Activated CD8-positive, alpha-beta memory T cell treated with anti-CD3 and anti-CD28 coated beads, Interleukin-2, amount 10 ng/mL, durations not matched to agents 7 days and 5 days (primary cell): ENCODE measurements at regions not wholly inside any gene's neighbourhood (a gene's known extent, or its start where the extent isn't known, plus 50 kb on each side); places are given as distances from the start of the nearest gene placed in this dataset.

Source experiments
- ATAC-seq: fragments of 150-1000 bp; cut with Tn5 transposase; one replicate; pipeline ENCODE4 v1.10.0; 2021; ENCODE audit warnings: moderate library complexity
- CTCF ChIA-PET: fragments of 350-600 bp; sonication (Branson Sonifier 250); formaldehyde crosslinking; loops from one replicate; lab custom pipeline; 2021; ENCODE audit warnings: antibody characterized with exemption; lab: Charles Lee
- DNase-seq: peaks from one replicate; pipeline ENCODE4 v3.0.0-alpha.2; 2020
- H3K27ac Mint-ChIP-seq: one replicate; pipeline ENCODE4 v1.8.0; 2021; ENCODE audit warnings: mild to moderate bottlenecking, mixed read lengths
- H3K27me3 Mint-ChIP-seq: one replicate; pipeline ENCODE4 v1.8.0; 2021; ENCODE audit warnings: mixed read lengths
- H3K36me3 Mint-ChIP-seq: one replicate; pipeline ENCODE4 v1.8.0; 2021; ENCODE audit warnings: mild to moderate bottlenecking, mixed read lengths
- H3K4me1 Mint-ChIP-seq: one replicate; pipeline ENCODE4 v1.8.0; 2021; ENCODE audit warnings: mixed read lengths
- H3K4me3 Mint-ChIP-seq: one replicate; pipeline ENCODE4 v1.8.0; 2021; ENCODE audit warnings: mild to moderate bottlenecking, moderate library complexity, mixed read lengths
- H3K9me3 Mint-ChIP-seq: one replicate; pipeline ENCODE4 v1.8.0; 2022; ENCODE audit warnings: low read depth, mixed read lengths

GRCh38 chr11:44507491-44507890 is 58.0 kb upstream of the CD82 start:
- H3K4me1 Mint-ChIP-seq = no peaks in the 10 kb centered on the region
- H3K9me3 Mint-ChIP-seq = no peaks in the 10 kb centered on the region
- DNase-seq (no peak), ATAC-seq (no peak)
- no peaks in the 10 kb centered on the region for H3K27me3 Mint-ChIP-seq
- H3K36me3 Mint-ChIP-seq = no peaks in the 10 kb centered on the region
- H3K27ac Mint-ChIP-seq = no peak overlapping the region
- no peak overlapping the region for H3K4me3 Mint-ChIP-seq
- CTCF ChIA-PET = no interaction called here

- CTCF ChIA-PET = no interaction called here
- ATAC-seq (no peak), DNase-seq (no peak)
- H3K36me3 Mint-ChIP-seq = no peaks in the 10 kb centered on the region
- no peak overlapping the region for H3K4me3 Mint-ChIP-seq
- peaks cover 4% of the 10 kb centered on the region for H3K27me3 Mint-ChIP-seq
- H3K9me3 Mint-ChIP-seq = no peaks in the 10 kb centered on the region
- H3K27ac Mint-ChIP-seq = no peak overlapping the region
- no peaks in the 10 kb centered on the region for H3K4me1 Mint-ChIP-seq
Measured at GRCh38 chr11:44507896-44508445, 57.5 kb upstream of the CD82 start.

DNA sequence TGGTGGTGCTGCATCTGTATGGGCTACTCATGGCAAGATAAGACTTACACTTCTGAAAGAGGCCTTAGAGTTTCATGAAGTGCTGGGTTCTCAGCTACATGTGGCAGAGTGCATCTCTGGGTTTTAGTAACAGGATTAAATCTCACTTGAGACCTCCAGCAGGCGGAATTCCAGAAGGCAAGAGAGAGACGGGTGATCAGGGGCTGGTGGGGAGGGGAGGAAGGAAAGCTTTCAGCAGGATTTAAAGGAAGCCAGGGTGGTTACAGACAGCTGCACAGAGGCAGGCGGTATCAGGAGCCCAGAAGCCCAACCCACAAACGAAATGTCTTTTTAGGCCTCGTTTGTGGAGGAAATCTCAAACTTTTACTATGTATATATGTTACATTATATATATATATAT is 56.2 kb upstream of the CD82 start:
- H3K4me1 Mint-ChIP-seq = no peaks in the 10 kb centered on the region

DNA sequence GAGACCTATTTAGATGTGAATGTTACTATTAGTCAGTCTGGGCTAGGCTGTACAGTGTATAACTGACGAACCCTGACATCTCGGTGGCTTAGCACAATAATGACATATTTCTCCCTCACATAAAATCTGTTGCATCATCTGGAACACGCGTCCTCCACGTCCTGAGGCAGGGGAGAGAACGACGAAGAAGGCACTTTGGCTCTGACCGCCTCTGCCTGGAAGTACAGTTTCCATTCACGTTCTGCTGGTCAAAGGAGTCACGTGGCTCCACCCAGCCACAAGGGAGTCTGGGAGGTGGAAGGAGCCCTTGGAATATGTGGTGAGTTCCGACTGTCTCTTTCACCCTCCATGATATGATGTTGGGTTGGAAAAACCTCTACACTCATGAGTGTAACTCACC is 55.1 kb upstream of the CD82 start:
- CTCF ChIA-PET = no interaction called here

More for the DNA sequence above, 56.2 kb upstream of the CD82 start:
- DNase-seq (no peak), ATAC-seq (no peak)
- CTCF ChIA-PET = no interaction called here
- peaks cover 6% of the 10 kb centered on the region for H3K27me3 Mint-ChIP-seq
- no peak overlapping the region for H3K27ac Mint-ChIP-seq
- H3K4me3 Mint-ChIP-seq = no peak overlapping the region
- no peaks in the 10 kb centered on the region for H3K9me3 Mint-ChIP-seq
- H3K36me3 Mint-ChIP-seq = no peaks in the 10 kb centered on the region

DNA sequence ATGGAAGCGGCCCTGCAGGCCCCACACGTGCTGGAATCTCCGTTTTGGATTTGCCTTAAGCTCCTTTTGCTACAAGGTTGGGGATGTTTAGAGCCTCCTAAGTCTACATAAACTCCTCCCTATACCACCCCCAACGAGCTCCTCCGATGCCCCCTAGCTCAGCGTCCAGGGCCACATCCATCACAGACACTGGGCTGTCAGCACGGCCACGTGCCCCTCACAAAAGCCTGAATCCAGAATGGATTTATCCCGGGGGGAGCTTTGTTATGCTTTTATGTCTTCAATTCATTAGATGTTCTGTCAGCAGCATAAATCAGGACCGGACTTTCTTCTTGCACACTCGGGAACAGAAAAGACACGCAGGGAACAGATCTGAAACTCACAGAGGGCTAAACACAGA is 52.6 kb upstream of the CD82 start:
- Mint-ChIP-seq H3K4me3 (no peak overlapping the region), H3K27me3 (peaks cover 17% of the 10 kb centered on the region), H3K4me1 (no peaks in the 10 kb centered on the region), H3K9me3 (no peaks in the 10 kb centered on the region), H3K36me3 (no peaks in the 10 kb centered on the region), H3K27ac (no peak overlapping the region)
- ATAC-seq (no peak), DNase-seq (no peak)
- CTCF ChIA-PET = interaction anchor here (1.5 kb wide), 1 partner anchor 104 kb away, joined by 3 read pairs; no protein-coding TSS in a partner anchor

More for the DNA sequence above, 55.1 kb upstream of the CD82 start:
- Mint-ChIP-seq H3K36me3 (no peaks in the 10 kb centered on the region), H3K4me3 (no peak overlapping the region), H3K4me1 (no peaks in the 10 kb centered on the region), H3K27ac (no peak overlapping the region), H3K27me3 (peaks cover 9% of the 10 kb centered on the region), H3K9me3 (no peaks in the 10 kb centered on the region)
- no peak for ATAC-seq
- DNase-seq = no peak

- Mint-ChIP-seq H3K4me3 (no peak overlapping the region), H3K9me3 (no peaks in the 10 kb centered on the region), H3K4me1 (no peaks in the 10 kb centered on the region)
Measured at GRCh38 chr11:44515048-44515447, 50.4 kb upstream of the CD82 start.

More at GRCh38 chr11:44515048-44515447, 50.4 kb upstream of the CD82 start:
- Mint-ChIP-seq H3K27ac (no peak overlapping the region), H3K27me3 (peaks cover 33% of the 10 kb centered on the region), H3K36me3 (no peaks in the 10 kb centered on the region)
- CTCF ChIA-PET = no interaction called here
- no peak for ATAC-seq
- DNase-seq = no peak
